GM23338 (cell line): ENCODE measurements at regions not wholly inside any gene's neighbourhood (a gene's known extent, or its start where the extent isn't known, plus 50 kb on each side); places are given as distances from the start of the nearest gene placed in this dataset.
A peak's percentile ranks its signal among the peaks of the same experiment; 100 is the strongest.

ENCODE experiments used
- ATAC-seq: fragments of 200-7000 bp; cut with Tn5 transposase; 3 replicates; pipeline ENCODE4 v1.9.1; 2020
- DNase-seq: peaks from one replicate; pipeline ENCODE4 v3.0.0-alpha.2; 2015; ENCODE audit warnings: low spot score
- H2AFZ ChIP-seq: fragments of 200-600 bp; sonication (generic); 2 replicates; pipeline ENCODE4 v1.8.0; 2016; ENCODE audit warnings: antibody characterized with exemption, mild to moderate bottlenecking, moderate library complexity
- H3F3A ChIP-seq: fragments of 200-600 bp; sonication (generic); replicated peaks from 2 replicates; pipeline ENCODE4 v1.8.0; 2017; ENCODE audit warnings: antibody characterized with exemption, mixed run types, low read depth
- H3K27ac ChIP-seq: fragments of 200-600 bp; sonication (generic); 2 replicates; pipeline ENCODE4 v1.6.1; 2016; ENCODE audit warnings: low read depth
- H3K27me3 ChIP-seq: fragments of 200-600 bp; sonication (generic); 2 replicates; pipeline ENCODE4 v1.8.0; 2016; ENCODE audit warnings: mild to moderate bottlenecking, mixed run types, moderate library complexity; ENCODE audit not compliant: insufficient read depth
- H3K36me3 ChIP-seq: fragments of 200-600 bp; sonication (generic); 2 replicates; pipeline ENCODE4 v1.8.0; 2016; ENCODE audit warnings: mild to moderate bottlenecking; ENCODE audit not compliant: insufficient read depth
- H3K4me1 ChIP-seq: fragments of 200-600 bp; sonication (generic); 2 replicates; pipeline ENCODE4 v1.8.0; 2016; ENCODE audit warnings: mild to moderate bottlenecking, moderate library complexity; ENCODE audit not compliant: insufficient read depth
- H3K4me2 ChIP-seq: fragments of 200-600 bp; sonication (generic); 2 replicates; pipeline ENCODE4 v1.7.1; 2017; ENCODE audit warnings: mixed run types
- H3K4me3 ChIP-seq: fragments of 200-600 bp; sonication (generic); 2 replicates; pipeline ENCODE4 v1.6.1; 2016; ENCODE audit warnings: mixed run types
- H3K79me2 ChIP-seq: fragments of 200-600 bp; sonication (generic); replicated peaks from 2 replicates; pipeline ENCODE4 v1.8.0; 2017; ENCODE audit warnings: mild to moderate bottlenecking; ENCODE audit not compliant: insufficient read depth
- H3K9me2 ChIP-seq: fragments of 200-600 bp; sonication (generic); 2 replicates; pipeline ENCODE4 v1.8.0; 2017; ENCODE audit not compliant: insufficient read depth
- H4K20me1 ChIP-seq: fragments of 200-600 bp; sonication (generic); replicated peaks from 2 replicates; pipeline ENCODE4 v1.8.0; 2017; ENCODE audit warnings: mild to moderate bottlenecking; ENCODE audit not compliant: insufficient read depth
- H3K27ac Mint-ChIP-seq: 2 replicates; pipeline ENCODE4 v1.8.0; 2020; ENCODE audit warnings: inconsistent platforms, mild to moderate bottlenecking, moderate library complexity, mixed read lengths
- H3K27me3 Mint-ChIP-seq: 3 replicates; pipeline ENCODE4 v1.8.0; 2022; ENCODE audit warnings: low read depth, mild to moderate bottlenecking, moderate library complexity, mixed read lengths, inconsistent platforms; ENCODE audit not compliant: insufficient read depth, poor library complexity
- H3K36me3 Mint-ChIP-seq: 3 replicates; pipeline ENCODE4 v1.8.0; 2021; ENCODE audit warnings: low read depth, mild to moderate bottlenecking, inconsistent platforms, moderate library complexity, mixed read lengths
- H3K4me1 Mint-ChIP-seq: 3 replicates; pipeline ENCODE4 v1.8.0; 2020; ENCODE audit warnings: mild to moderate bottlenecking, inconsistent platforms, mixed read lengths
- H3K4me3 Mint-ChIP-seq: 3 replicates; pipeline ENCODE4 v1.8.0; 2021; ENCODE audit warnings: moderate library complexity, mild to moderate bottlenecking, inconsistent platforms, mixed read lengths
- H3K9me3 Mint-ChIP-seq: 3 replicates; pipeline ENCODE4 v1.8.0; 2020; ENCODE audit warnings: moderate library complexity, mild to moderate bottlenecking, inconsistent platforms, mixed read lengths
- CREB1 ChIP-seq: fragments of 250-450 bp; sonication (Bioruptor Pico); IDR thresholded peaks from 2 replicates; pipeline ENCODE4 v1.5.0; 2020; ENCODE audit warnings: low read depth, mild to moderate bottlenecking, moderate library complexity
- EZH2 ChIP-seq: fragments of 200-600 bp; sonication (generic); IDR thresholded peaks from one replicate; pipeline ENCODE4 v1.8.0; 2017; ENCODE audit warnings: antibody characterized with exemption, mild to moderate bottlenecking, low read depth; ENCODE audit not compliant: unreplicated experiment
- EZH2phosphoT487 ChIP-seq: fragments of 200-600 bp; sonication (generic); IDR thresholded peaks from one replicate; pipeline ENCODE4 v1.8.1; 2018; ENCODE audit warnings: antibody characterized with exemption; ENCODE audit not compliant: unreplicated experiment
- JUNB ChIP-seq: IDR thresholded peaks from one replicate; pipeline ENCODE4 v1.6.1; 2016; ENCODE audit warnings: antibody characterized with exemption; ENCODE audit not compliant: unreplicated experiment
- NANOG ChIP-seq: IDR thresholded peaks from 2 replicates; pipeline ENCODE4 v1.6.1; 2016; ENCODE audit warnings: antibody characterized with exemption, borderline replicate concordance
- POLR2AphosphoS5 ChIP-seq: IDR thresholded peaks from 2 replicates; pipeline ENCODE4 v1.6.1; 2016; ENCODE audit warnings: antibody characterized with exemption, low read depth
- REST ChIP-seq: IDR thresholded peaks from one replicate; pipeline ENCODE4 v1.6.1; 2018; ENCODE audit warnings: antibody characterized with exemption; ENCODE audit not compliant: unreplicated experiment
- STAT1 ChIP-seq: IDR thresholded peaks from one replicate; pipeline ENCODE4 v1.6.1; 2016; ENCODE audit warnings: antibody characterized with exemption; ENCODE audit not compliant: unreplicated experiment
- ZNF114 ChIP-seq: fragments of 250-450 bp; sonication (Bioruptor Pico); IDR thresholded peaks from 2 replicates; pipeline ENCODE4 v1.5.0; 2020; ENCODE audit warnings: mild to moderate bottlenecking, moderate library complexity
- ZNF331 ChIP-seq: fragments of 250-450 bp; sonication (Bioruptor Pico); IDR thresholded peaks from 2 replicates; pipeline ENCODE4 v1.5.0; 2020; ENCODE audit warnings: low read depth, mild to moderate bottlenecking, moderate library complexity
- TF ChIP-seq, protein P1 (sequence below): IDR thresholded peaks from 2 replicates; pipeline ENCODE4 v1.6.1; 2016; ENCODE audit warnings: antibody characterized with exemption
- TF ChIP-seq, protein P2 (sequence below), 2 experiments: fragments of 200-600 bp in 1 of 2; sonication (generic) in 1 of 2; conservative IDR thresholded peaks; 2 replicates each; pipeline versions ENCODE4 v1.5.1 to v1.6.1; 2016 to 2017; ENCODE audit warnings: antibody characterized with exemption in 2 of 2, low read depth in 2 of 2, mild to moderate bottlenecking in 2 of 2, moderate library complexity in 1 of 2
- TF ChIP-seq, protein P3 (sequence below): fragments of 250-450 bp; sonication (Bioruptor Pico); IDR thresholded peaks from 2 replicates; pipeline ENCODE4 v1.5.0; 2020; ENCODE audit warnings: mild to moderate bottlenecking, moderate library complexity

DNA sequence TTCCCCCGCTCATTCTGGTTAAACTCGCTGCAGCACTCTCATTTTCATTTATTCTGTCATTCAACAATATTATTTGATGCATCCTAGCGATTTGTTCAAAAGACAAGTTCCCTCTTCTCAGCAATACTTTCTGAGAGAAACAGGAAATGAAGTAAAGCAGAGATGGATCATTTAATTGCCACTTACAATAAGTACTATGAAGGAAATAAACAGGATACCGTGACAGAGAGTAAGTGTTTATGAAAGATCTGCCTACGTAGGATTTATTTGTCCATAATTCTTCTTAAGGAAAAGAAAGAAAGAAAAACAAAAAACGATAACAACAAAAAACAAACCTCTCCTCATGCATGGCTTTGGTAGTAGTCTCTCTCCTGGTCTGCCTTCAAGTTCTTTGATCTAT, 406.8 kb upstream of the ZNF608 start:
- H3K36me3 ChIP-seq, result no peaks in the 10 kb centered on the region
- DNase-seq, result no peak
- H3K9me3 Mint-ChIP-seq, result 0 out of 3 replicates have a peak, but pooled peaks cover 2% of the 10 kb centered on the region
- H3K27ac Mint-ChIP-seq, result peak overlapping the region; percentile 35; the same call in 1 of the 2 replicates
- H3K4me3 Mint-ChIP-seq, result no peak overlapping the region
- TF ChIP-seq, protein P1, sequence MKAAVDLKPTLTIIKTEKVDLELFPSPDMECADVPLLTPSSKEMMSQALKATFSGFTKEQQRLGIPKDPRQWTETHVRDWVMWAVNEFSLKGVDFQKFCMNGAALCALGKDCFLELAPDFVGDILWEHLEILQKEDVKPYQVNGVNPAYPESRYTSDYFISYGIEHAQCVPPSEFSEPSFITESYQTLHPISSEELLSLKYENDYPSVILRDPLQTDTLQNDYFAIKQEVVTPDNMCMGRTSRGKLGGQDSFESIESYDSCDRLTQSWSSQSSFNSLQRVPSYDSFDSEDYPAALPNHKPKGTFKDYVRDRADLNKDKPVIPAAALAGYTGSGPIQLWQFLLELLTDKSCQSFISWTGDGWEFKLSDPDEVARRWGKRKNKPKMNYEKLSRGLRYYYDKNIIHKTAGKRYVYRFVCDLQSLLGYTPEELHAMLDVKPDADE, result no peak
- no peak for TF ChIP-seq CREB1
- TF ChIP-seq POLR2AphosphoS5, result no peak
- TF ChIP-seq EZH2phosphoT487, result no peak
- TF ChIP-seq STAT1, result no peak
- TF ChIP-seq, protein P2, sequence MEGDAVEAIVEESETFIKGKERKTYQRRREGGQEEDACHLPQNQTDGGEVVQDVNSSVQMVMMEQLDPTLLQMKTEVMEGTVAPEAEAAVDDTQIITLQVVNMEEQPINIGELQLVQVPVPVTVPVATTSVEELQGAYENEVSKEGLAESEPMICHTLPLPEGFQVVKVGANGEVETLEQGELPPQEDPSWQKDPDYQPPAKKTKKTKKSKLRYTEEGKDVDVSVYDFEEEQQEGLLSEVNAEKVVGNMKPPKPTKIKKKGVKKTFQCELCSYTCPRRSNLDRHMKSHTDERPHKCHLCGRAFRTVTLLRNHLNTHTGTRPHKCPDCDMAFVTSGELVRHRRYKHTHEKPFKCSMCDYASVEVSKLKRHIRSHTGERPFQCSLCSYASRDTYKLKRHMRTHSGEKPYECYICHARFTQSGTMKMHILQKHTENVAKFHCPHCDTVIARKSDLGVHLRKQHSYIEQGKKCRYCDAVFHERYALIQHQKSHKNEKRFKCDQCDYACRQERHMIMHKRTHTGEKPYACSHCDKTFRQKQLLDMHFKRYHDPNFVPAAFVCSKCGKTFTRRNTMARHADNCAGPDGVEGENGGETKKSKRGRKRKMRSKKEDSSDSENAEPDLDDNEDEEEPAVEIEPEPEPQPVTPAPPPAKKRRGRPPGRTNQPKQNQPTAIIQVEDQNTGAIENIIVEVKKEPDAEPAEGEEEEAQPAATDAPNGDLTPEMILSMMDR (conservative IDR thresholded peaks at IDR 0.05; ENCODE audit: low read depth in 2 of 2), result no peak
- no peak for TF ChIP-seq NANOG
- TF ChIP-seq ZNF114 (CRISPR knock-in tag), result no peak
- TF ChIP-seq JUNB, result no peak
- TF ChIP-seq REST, result no peak
- no peak for TF ChIP-seq EZH2
- TF ChIP-seq ZNF331 (CRISPR knock-in tag), result no peak
- TF ChIP-seq, protein P3, sequence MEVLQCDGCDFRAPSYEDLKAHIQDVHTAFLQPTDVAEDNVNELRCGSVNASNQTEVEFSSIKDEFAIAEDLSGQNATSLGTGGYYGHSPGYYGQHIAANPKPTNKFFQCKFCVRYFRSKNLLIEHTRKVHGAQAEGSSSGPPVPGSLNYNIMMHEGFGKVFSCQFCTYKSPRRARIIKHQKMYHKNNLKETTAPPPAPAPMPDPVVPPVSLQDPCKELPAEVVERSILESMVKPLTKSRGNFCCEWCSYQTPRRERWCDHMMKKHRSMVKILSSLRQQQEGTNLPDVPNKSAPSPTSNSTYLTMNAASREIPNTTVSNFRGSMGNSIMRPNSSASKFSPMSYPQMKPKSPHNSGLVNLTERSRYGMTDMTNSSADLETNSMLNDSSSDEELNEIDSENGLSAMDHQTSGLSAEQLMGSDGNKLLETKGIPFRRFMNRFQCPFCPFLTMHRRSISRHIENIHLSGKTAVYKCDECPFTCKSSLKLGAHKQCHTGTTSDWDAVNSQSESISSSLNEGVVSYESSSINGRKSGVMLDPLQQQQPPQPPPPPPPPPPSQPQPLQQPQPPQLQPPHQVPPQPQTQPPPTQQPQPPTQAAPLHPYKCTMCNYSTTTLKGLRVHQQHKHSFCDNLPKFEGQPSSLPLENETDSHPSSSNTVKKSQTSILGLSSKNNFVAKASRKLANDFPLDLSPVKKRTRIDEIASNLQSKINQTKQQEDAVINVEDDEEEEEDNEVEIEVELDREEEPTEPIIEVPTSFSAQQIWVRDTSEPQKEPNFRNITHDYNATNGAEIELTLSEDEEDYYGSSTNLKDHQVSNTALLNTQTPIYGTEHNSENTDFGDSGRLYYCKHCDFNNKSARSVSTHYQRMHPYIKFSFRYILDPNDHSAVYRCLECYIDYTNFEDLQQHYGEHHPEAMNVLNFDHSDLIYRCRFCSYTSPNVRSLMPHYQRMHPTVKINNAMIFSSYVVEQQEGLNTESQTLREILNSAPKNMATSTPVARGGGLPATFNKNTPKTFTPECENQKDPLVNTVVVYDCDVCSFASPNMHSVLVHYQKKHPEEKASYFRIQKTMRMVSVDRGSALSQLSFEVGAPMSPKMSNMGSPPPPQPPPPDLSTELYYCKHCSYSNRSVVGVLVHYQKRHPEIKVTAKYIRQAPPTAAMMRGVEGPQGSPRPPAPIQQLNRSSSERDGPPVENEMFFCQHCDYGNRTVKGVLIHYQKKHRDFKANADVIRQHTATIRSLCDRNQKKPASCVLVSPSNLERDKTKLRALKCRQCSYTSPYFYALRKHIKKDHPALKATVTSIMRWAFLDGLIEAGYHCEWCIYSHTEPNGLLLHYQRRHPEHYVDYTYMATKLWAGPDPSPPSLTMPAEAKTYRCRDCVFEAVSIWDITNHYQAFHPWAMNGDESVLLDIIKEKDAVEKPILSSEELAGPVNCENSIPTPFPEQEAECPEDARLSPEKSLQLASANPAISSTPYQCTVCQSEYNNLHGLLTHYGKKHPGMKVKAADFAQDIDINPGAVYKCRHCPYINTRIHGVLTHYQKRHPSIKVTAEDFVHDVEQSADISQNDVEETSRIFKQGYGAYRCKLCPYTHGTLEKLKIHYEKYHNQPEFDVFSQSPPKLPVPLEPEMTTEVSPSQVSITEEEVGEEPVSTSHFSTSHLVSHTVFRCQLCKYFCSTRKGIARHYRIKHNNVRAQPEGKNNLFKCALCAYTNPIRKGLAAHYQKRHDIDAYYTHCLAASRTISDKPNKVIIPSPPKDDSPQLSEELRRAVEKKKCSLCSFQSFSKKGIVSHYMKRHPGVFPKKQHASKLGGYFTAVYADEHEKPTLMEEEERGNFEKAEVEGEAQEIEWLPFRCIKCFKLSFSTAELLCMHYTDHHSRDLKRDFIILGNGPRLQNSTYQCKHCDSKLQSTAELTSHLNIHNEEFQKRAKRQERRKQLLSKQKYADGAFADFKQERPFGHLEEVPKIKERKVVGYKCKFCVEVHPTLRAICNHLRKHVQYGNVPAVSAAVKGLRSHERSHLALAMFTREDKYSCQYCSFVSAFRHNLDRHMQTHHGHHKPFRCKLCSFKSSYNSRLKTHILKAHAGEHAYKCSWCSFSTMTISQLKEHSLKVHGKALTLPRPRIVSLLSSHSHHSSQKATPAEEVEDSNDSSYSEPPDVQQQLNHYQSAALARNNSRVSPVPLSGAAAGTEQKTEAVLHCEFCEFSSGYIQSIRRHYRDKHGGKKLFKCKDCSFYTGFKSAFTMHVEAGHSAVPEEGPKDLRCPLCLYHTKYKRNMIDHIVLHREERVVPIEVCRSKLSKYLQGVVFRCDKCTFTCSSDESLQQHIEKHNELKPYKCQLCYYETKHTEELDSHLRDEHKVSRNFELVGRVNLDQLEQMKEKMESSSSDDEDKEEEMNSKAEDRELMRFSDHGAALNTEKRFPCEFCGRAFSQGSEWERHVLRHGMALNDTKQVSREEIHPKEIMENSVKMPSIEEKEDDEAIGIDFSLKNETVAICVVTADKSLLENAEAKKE, result no peak
- H3K27me3 ChIP-seq, result no peaks in the 10 kb centered on the region
- 0 out of 2 replicates have a peak overlapping the region, but pooled peaks have one; percentile 4 for H3K27ac ChIP-seq
- no peaks in the 10 kb centered on the region for H3K27me3 Mint-ChIP-seq
- ATAC-seq, result no peak
- peaks cover 62% of the 10 kb centered on the region for H3K4me1 Mint-ChIP-seq
- H3K4me1 ChIP-seq, result peaks cover 61% of the 10 kb centered on the region
- H3K4me2 ChIP-seq, result no peak overlapping the region
- peaks cover 3% of the 10 kb centered on the region; the same call in 2 of the 3 replicates for H3K36me3 Mint-ChIP-seq
- no peak overlapping the region for H3K4me3 ChIP-seq
- no peaks in the 10 kb centered on the region for H3K9me2 ChIP-seq
- no peak overlapping the region for H2AFZ ChIP-seq
- no peaks in the 10 kb centered on the region for H3K79me2 ChIP-seq
- peaks cover 5% of the 10 kb centered on the region; the same call in 1 of the 2 replicates for H3F3A ChIP-seq
- no peaks in the 10 kb centered on the region for H4K20me1 ChIP-seq
